Heart left ventricle (tissue), 16 donors: ENCODE measurements at regions not wholly inside any gene's neighbourhood (a gene's known extent, or its start where the extent isn't known, plus 50 kb on each side); places are given as distances from the start of the nearest gene placed in this dataset.

Experiments
- ATAC-seq, 4 donors: fragments of 200-7000 bp; cut with Tn5 transposase; one replicate each; pipeline ENCODE4 v1.9.1; 2020 to 2022; ENCODE audit warnings: moderate library complexity in 4 of 4, mild to moderate bottlenecking in 3 of 4, moderate number of reproducible peaks in 1 of 4
- DNase-seq, 5 donors: peaks; one replicate each; pipeline ENCODE4 v3.0.0-alpha.2; 2020
- H3K27ac ChIP-seq, 12 donors: fragments of 200-600 bp; sonication (generic) in 4 of 12; one replicate each; pipeline versions ENCODE4 v1.5.0 to v1.8.0; 2016 to 2022; ENCODE audit warnings: mild to moderate bottlenecking in 2 of 12
- H3K27me3 ChIP-seq, 9 donors: fragments of 200-600 bp; sonication (generic) in 2 of 9; one replicate each; pipeline versions ENCODE4 v1.5.1 to v1.8.0; 2016 to 2022; ENCODE audit warnings: mild to moderate bottlenecking in 3 of 9
- H3K36me3 ChIP-seq, 9 donors: fragments of 200-600 bp; sonication (generic) in 2 of 9; one replicate each; pipeline versions ENCODE4 v1.5.0 to v1.8.0; 2018 to 2022; ENCODE audit warnings: mild to moderate bottlenecking in 2 of 9
- H3K4me1 ChIP-seq, 12 donors: fragments of 200-600 bp; sonication (generic) in 4 of 12; one replicate each; pipeline versions ENCODE4 v1.5.0 to v1.8.0; 2016 to 2022; ENCODE audit warnings: mild to moderate bottlenecking in 3 of 12
- H3K4me3 ChIP-seq, 12 donors: fragments of 200-600 bp; sonication (generic) in 4 of 12; one replicate each; pipeline versions ENCODE4 v1.5.0 to v1.8.0; 2017 to 2022; ENCODE audit warnings: mild to moderate bottlenecking in 9 of 12, moderate library complexity in 4 of 12
- H3K9me3 ChIP-seq, 12 donors: fragments of 200-600 bp; sonication (generic) in 4 of 12; one replicate each; pipeline versions ENCODE4 v1.5.0 to v1.8.0; 2016 to 2022; ENCODE audit warnings: mild to moderate bottlenecking in 1 of 12
- CTCF ChIP-seq, 12 donors: fragments of 200-600 bp; sonication (generic) in 4 of 12; IDR thresholded peaks; one replicate each; pipeline versions ENCODE4 v1.5.0 to v1.8.0; 2018 to 2022; ENCODE audit warnings: antibody characterized with exemption in 12 of 12, mild to moderate bottlenecking in 5 of 12
- POLR2A ChIP-seq, 2 donors: fragments of 450-650 bp; IDR thresholded peaks; one replicate each; pipeline ENCODE4 v1.6.1; 2017; ENCODE audit warnings: antibody characterized with exemption in 2 of 2, mild to moderate bottlenecking in 2 of 2, moderate library complexity in 2 of 2
- WGBS, 4 donors: extraction: QIAGEN DNeasy Blood & Tissue Kit in 2 of 4; methylation state at CpG; one replicate each; pipeline versions ENCODE4 v1.1.5 to v1.1.7; 2013 to 2018; 5-methylcytosine and 5-hydroxymethylcytosine counted together
- intact Hi-C, 10 donors: fragments of 100-400 bp; cut with DNase I; formaldehyde crosslinking; loops; one replicate each; pipeline versions ENCODE4 v1.11.1 to v1.14.2; 2022
- donor health status: ischemic (EF 13 %, LVEDD 7.1; RV severe dilation, severe dysfunction).
- donor health status: healthy with polysubstance abuse.
- donor health status: DM: no; HTN: yes; CAD: no.
- donor health status: DM: no; HTN: no; CAD: no.
- donor health status: ischemic (EF 25% LVEDD 6.9; RV normal size, moderate dysfunction).
- donor health status: ischemic (EF 25% LVEDD 5.7; RV mildly dilated, moderate dysfunction).
- donor health status: healthy.
- donor health status: DM: yes; HTN: yes; CAD: no.
- donor health status: ischemic (EF 35%, LVEDD 5.7; RV mildly dilated, moderate dysfunction).
- donor health status: nonischemic (EF 11% LVEDD 7.7; RV severe dilation, severe dysfunction).
- donor health status: DM: yes; HTN: yes; CAD: no.
- donor health status: PGD.
- donor health status: ischemic (EF 29% LVEDD 5.4; RV normal size, mild dysfunction).
- donor health status: nonischemic (EF 23%, LVEDD 6.1; RV moderate dilation, normal function).

- no peak for TF ChIP-seq CTCF (IDR thresholded peaks at IDR 0.05)
- TF ChIP-seq POLR2A (IDR thresholded peaks at IDR 0.05) = no peak
- Histone ChIP-seq H3K27me3 (peaks cover 0 to 21% (median 7%) of the 10 kb centered on the region in 9 donors), H3K9me3 (no peaks in the 10 kb centered on the region), H3K4me3 (no peak overlapping the region), H3K36me3 (no peaks in the 10 kb centered on the region), H3K4me1 (no peaks in the 10 kb centered on the region), H3K27ac (no peak overlapping the region)
- DNase-seq (no peak), ATAC-seq (no peak)
- intact Hi-C loops = no loop called here
- 44 to 62% (median 57%) methylated on average over 12 of the region's 12 CpGs for WGBS, 4 donors
Measured at GRCh38 chr3:182697345-182697919, 95.9 kb upstream of the ATP11B start.

GRCh38 chr3:182698078-182698477 lies 95.2 kb upstream of the ATP11B start:
- H3K9me3 ChIP-seq = no peaks in the 10 kb centered on the region
- no peak overlapping the region for H3K4me3 ChIP-seq
- H3K4me1 ChIP-seq = no peaks in the 10 kb centered on the region
- no peaks in the 10 kb centered on the region for H3K36me3 ChIP-seq
- peaks cover 0 to 21% (median 7%) of the 10 kb centered on the region in 9 donors for H3K27me3 ChIP-seq
- ATAC-seq (no peak), DNase-seq (no peak)
- intact Hi-C loops = no loop called here
- WGBS, 4 donors = 95 to 98% (median 97%) methylated on average over 2 of the region's 2 CpGs
- no peak for TF ChIP-seq CTCF (IDR thresholded peaks at IDR 0.05)
- no peak for TF ChIP-seq POLR2A (IDR thresholded peaks at IDR 0.05)
- H3K27ac ChIP-seq = no peak overlapping the region

GRCh38 chr3:182699550-182700170 lies 93.6 kb upstream of the ATP11B start:
- peaks cover 0 to 17% (median 0%) of the 10 kb centered on the region in 9 donors for H3K27me3 ChIP-seq
- no peak for DNase-seq
- no peak overlapping the region for H3K4me3 ChIP-seq
- H3K36me3 ChIP-seq = no peaks in the 10 kb centered on the region
- no peaks in the 10 kb centered on the region for H3K4me1 ChIP-seq
- ATAC-seq = no peak
- 69 to 83% (median 78%) methylated on average over 2 of the region's 2 CpGs for WGBS, 4 donors
- no peaks in the 10 kb centered on the region for H3K9me3 ChIP-seq
- H3K27ac ChIP-seq = no peak overlapping the region
- intact Hi-C loops = no loop called here
- TF ChIP-seq CTCF (IDR thresholded peaks at IDR 0.05) (no peak), POLR2A (IDR thresholded peaks at IDR 0.05) (no peak)

- Histone ChIP-seq H3K27me3 (peaks cover 0 to 8% (median 0%) of the 10 kb centered on the region in 9 donors), H3K4me1 (no peaks in the 10 kb centered on the region), H3K4me3 (no peak overlapping the region), H3K36me3 (no peaks in the 10 kb centered on the region), H3K27ac (no peak overlapping the region), H3K9me3 (no peaks in the 10 kb centered on the region)
- TF ChIP-seq POLR2A (IDR thresholded peaks at IDR 0.05) (no peak), CTCF (IDR thresholded peaks at IDR 0.05) (no peak)
- ATAC-seq = no peak
- WGBS, 4 donors = 41 to 83% (median 70%) methylated on average over 1 of the region's 1 CpG
- DNase-seq = no peak
- intact Hi-C loops = no loop called here
Measured at GRCh38 chr3:182702216-182702615, 91.1 kb upstream of the ATP11B start.
